OCI-LY1 (cell line): ENCODE measurements at regions not wholly inside any gene's neighbourhood (a gene's known extent, or its start where the extent isn't known, plus 50 kb on each side); places are given as distances from the start of the nearest gene placed in this dataset.
"Not testable (repeated sequence)": the region's sequence is repeated elsewhere in the genome, so short reads cannot be mapped to it uniquely, and the experiment has no call there.

Source experiments
- H2AFZ ChIP-seq: fragments of 200-600 bp; sonication (generic), shearing (Covaris generic); 2 replicates; pipeline ENCODE4 v1.6.0; 2014; ENCODE audit warnings: antibody characterized with exemption, mild to moderate bottlenecking, low read length
- H3F3A ChIP-seq: fragments of 200-600 bp; sonication (generic), shearing (Covaris generic); 2 replicates; pipeline ENCODE4 v1.6.0; 2014; ENCODE audit warnings: mild to moderate bottlenecking, antibody characterized with exemption, low read length, moderate library complexity; ENCODE audit not compliant: insufficient read depth
- H3K27ac ChIP-seq: fragments of 200-600 bp; sonication (generic); 2 replicates; pipeline ENCODE4 v1.5.1; 2014; ENCODE audit warnings: low read length, mixed run types, mild to moderate bottlenecking, low read depth; ENCODE audit not compliant: poor library complexity, severe bottlenecking
- H3K27me3 ChIP-seq: fragments of 200-600 bp; sonication (generic); 2 replicates; pipeline ENCODE4 v1.6.0; 2014; ENCODE audit warnings: antibody characterized with exemption, mild to moderate bottlenecking, low read length, moderate library complexity; ENCODE audit not compliant: insufficient read depth
- H3K36me3 ChIP-seq: fragments of 200-600 bp; sonication (generic); 2 replicates; pipeline ENCODE4 v1.6.1; 2014; ENCODE audit warnings: mild to moderate bottlenecking, antibody characterized with exemption, low read length, moderate library complexity, mixed read lengths; ENCODE audit not compliant: insufficient read depth
- H3K4me1 ChIP-seq: fragments of 200-600 bp; sonication (generic); 2 replicates; pipeline ENCODE4 v1.5.1; 2014; ENCODE audit warnings: mild to moderate bottlenecking, low read length, moderate library complexity; ENCODE audit not compliant: insufficient read depth, severe bottlenecking
- H3K4me2 ChIP-seq: fragments of 200-600 bp; sonication (generic), shearing (Covaris generic); 2 replicates; pipeline ENCODE4 v1.6.1; 2014; ENCODE audit warnings: low read length
- H3K4me3 ChIP-seq: fragments of 200-600 bp; sonication (generic); 2 replicates; pipeline ENCODE4 v1.5.1; 2014; ENCODE audit warnings: low read length, low read depth, mild to moderate bottlenecking, mixed read lengths; ENCODE audit not compliant: poor library complexity, severe bottlenecking
- H3K79me2 ChIP-seq: fragments of 200-600 bp; shearing (Covaris generic); 2 replicates; pipeline ENCODE4 v1.6.1; 2016; ENCODE audit warnings: mixed run types, low read length, mixed read lengths; ENCODE audit not compliant: insufficient read depth
- H3K9ac ChIP-seq: fragments of 200-600 bp; sonication (generic), shearing (Covaris generic); 2 replicates; pipeline ENCODE4 v1.6.1; 2014; ENCODE audit warnings: mild to moderate bottlenecking, low read length, mixed read lengths
- H3K9me2 ChIP-seq: fragments of 200-600 bp; sonication (generic), shearing (Covaris generic); 2 replicates; pipeline ENCODE4 v1.6.1; 2014; ENCODE audit warnings: low read depth, mild to moderate bottlenecking, low read length, mixed read lengths
- H3K9me3 ChIP-seq: fragments of 200-600 bp; shearing (Covaris generic); 2 replicates; pipeline ENCODE4 v1.6.1; 2014; ENCODE audit warnings: low read length, mixed read lengths
- H4K20me1 ChIP-seq: fragments of 200-600 bp; sonication (generic), shearing (Covaris generic); 2 replicates; pipeline ENCODE4 v1.6.0; 2016; ENCODE audit warnings: mild to moderate bottlenecking, low read length; ENCODE audit not compliant: insufficient read depth
- EZH2 ChIP-seq: fragments of 200-600 bp; sonication (generic), shearing (Covaris generic); IDR thresholded peaks from 2 replicates; pipeline ENCODE4 v1.8.0; 2017; ENCODE audit warnings: borderline replicate concordance, mixed run types, mild to moderate bottlenecking, antibody characterized with exemption, low read length, moderate library complexity, mixed read lengths
- TF ChIP-seq, protein P1 (sequence below): fragments of 200-600 bp; sonication (generic), shearing (Covaris generic); IDR thresholded peaks from 2 replicates; pipeline ENCODE4 v1.5.1; 2017; ENCODE audit warnings: mild to moderate bottlenecking, antibody characterized with exemption, low read length, moderate library complexity, mixed read lengths

DNA sequence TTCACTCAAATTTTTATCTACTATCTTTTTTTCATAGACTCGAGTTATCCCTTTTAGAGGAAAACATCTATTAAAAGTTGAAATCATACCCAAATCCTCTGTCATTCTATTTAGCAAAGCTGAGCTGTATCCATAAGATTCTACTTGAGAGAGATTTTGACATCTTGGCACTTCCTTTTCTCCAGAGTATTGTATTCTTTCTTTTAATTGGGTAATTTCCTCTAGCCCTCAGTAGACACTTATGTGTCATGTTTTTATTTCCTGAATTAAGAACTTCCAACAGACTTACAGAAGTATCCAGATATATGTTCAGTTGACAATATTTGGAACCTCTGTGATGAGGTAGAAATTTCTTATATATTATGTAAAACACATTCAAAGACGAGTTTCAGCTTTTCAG, 201.6 kb upstream of the NR3C2 start:
- Histone ChIP-seq H3K4me1 (no peaks in the 10 kb centered on the region), H3K79me2 (no peaks in the 10 kb centered on the region), H3K27ac (no peak overlapping the region), H3K9ac (no peak overlapping the region), H4K20me1 (no peaks in the 10 kb centered on the region), H3K4me3 (no peak overlapping the region), H3K36me3 (no peaks in the 10 kb centered on the region), H3K9me3 (no peaks in the 10 kb centered on the region), H3F3A (no peaks in the 10 kb centered on the region), H2AFZ (no peak overlapping the region), H3K27me3 (no peaks in the 10 kb centered on the region), H3K4me2 (no peak overlapping the region), H3K9me2 (no peaks in the 10 kb centered on the region)
- TF ChIP-seq, protein P1, sequence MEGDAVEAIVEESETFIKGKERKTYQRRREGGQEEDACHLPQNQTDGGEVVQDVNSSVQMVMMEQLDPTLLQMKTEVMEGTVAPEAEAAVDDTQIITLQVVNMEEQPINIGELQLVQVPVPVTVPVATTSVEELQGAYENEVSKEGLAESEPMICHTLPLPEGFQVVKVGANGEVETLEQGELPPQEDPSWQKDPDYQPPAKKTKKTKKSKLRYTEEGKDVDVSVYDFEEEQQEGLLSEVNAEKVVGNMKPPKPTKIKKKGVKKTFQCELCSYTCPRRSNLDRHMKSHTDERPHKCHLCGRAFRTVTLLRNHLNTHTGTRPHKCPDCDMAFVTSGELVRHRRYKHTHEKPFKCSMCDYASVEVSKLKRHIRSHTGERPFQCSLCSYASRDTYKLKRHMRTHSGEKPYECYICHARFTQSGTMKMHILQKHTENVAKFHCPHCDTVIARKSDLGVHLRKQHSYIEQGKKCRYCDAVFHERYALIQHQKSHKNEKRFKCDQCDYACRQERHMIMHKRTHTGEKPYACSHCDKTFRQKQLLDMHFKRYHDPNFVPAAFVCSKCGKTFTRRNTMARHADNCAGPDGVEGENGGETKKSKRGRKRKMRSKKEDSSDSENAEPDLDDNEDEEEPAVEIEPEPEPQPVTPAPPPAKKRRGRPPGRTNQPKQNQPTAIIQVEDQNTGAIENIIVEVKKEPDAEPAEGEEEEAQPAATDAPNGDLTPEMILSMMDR = no peak
- TF ChIP-seq EZH2 = no peak

DNA sequence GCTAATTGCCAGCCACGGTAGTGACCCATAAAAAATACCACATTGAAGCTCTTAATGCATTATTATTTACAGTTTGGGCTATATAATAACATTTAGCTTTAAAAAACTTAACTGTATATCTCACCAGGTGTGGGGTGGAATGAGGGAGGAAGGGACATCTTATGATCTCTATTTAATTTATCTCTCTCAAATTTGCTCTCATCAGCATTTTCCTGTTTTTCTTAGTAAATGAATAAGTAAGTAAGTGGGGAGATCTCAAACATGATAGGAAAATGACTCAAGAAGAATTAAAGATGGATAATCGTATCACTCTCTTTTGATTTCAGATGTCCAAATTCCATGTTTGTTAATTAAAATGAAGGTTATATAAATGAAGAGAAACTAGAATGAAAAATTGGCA, 200.7 kb upstream of the NR3C2 start:
- H3K4me1 ChIP-seq = no peaks in the 10 kb centered on the region
- no peaks in the 10 kb centered on the region for H4K20me1 ChIP-seq
- no peaks in the 10 kb centered on the region for H3K79me2 ChIP-seq
- no peaks in the 10 kb centered on the region for H3K27me3 ChIP-seq
- H3K9me2 ChIP-seq = no peaks in the 10 kb centered on the region
- H3K4me3 ChIP-seq = no peak overlapping the region
- no peak overlapping the region for H2AFZ ChIP-seq
- no peak overlapping the region for H3K27ac ChIP-seq
- H3K4me2 ChIP-seq = no peak overlapping the region
- no peaks in the 10 kb centered on the region for H3K36me3 ChIP-seq
- H3K9ac ChIP-seq = no peak overlapping the region
- no peaks in the 10 kb centered on the region for H3F3A ChIP-seq
- no peaks in the 10 kb centered on the region for H3K9me3 ChIP-seq
- TF ChIP-seq EZH2 = no peak
- TF ChIP-seq, protein P1 = no peak

DNA sequence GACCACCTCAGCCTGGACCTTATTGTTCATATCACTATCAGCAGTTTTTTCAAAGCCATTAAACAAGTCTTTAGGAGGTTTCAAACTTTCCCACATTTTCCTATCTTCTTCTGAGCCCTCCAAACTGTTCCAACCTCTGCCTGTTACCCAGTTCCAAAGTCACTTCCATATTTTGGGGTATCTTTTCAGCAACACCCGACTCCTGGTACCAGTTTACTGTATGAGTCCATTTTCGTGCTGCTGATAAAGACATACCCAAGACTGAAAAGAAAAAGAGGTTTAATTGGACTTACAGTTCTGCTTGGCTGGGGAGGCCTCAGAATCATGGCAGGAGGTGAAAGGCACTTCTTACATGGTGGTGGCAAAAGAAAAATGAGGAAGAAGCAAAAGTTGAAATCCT, 195.9 kb upstream of the NR3C2 start:
- H3K9me3 ChIP-seq, H3K27ac ChIP-seq, H3K79me2 ChIP-seq, H3K4me3 ChIP-seq, H3K27me3 ChIP-seq, H2AFZ ChIP-seq, H4K20me1 ChIP-seq, H3K36me3 ChIP-seq, H3F3A ChIP-seq, H3K4me1 ChIP-seq, H3K4me2 ChIP-seq, H3K9me2 ChIP-seq, H3K9ac ChIP-seq: not testable (repeated sequence)

DNA sequence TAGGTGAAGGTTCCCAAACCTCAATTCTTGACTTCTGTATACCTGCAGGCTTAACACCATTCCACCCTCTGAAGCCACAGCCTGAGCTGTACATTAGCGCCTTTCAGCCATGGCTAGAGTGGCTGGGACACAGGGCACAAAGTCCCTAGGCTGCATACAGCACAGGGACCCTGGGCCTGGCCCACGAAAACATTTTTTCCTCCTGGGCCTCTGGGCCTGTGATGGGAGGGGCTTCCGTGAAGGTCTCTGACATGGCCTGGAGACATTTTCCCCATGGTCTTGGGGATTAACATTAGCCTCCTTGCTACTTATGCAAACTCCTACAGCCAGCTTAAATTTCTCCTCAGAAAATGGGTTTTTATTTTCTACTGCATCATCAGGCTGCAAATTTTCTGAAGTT, 195.2 kb upstream of the NR3C2 start:
- H3K9me3 ChIP-seq, H3K9me2 ChIP-seq, H3K79me2 ChIP-seq, H2AFZ ChIP-seq, H3K4me2 ChIP-seq, H3K4me3 ChIP-seq, H4K20me1 ChIP-seq, H3K27ac ChIP-seq, H3K4me1 ChIP-seq, H3K36me3 ChIP-seq, H3K27me3 ChIP-seq, H3F3A ChIP-seq, H3K9ac ChIP-seq: not testable (repeated sequence)
